ENCODE measurements at regions not wholly inside any gene's neighbourhood (a gene's known extent, or its start where the extent isn't known, plus 50 kb on each side); places are given as distances from the start of the nearest gene placed in this dataset.
"Not testable (repeated sequence)": the region's sequence is repeated elsewhere in the genome, so short reads cannot be mapped to it uniquely, and the experiment has no call there.

GRCh38 chr20:6698056-6698455 lies 69.4 kb upstream of the BMP2 start:
- Histone ChIP-seq H3K4me3 (no peak overlapping the region), H3K27ac (no peak overlapping the region), H3K36me3 (no peaks in the 10 kb centered on the region), H3K4me1 (peaks cover 16% of the 10 kb centered on the region), H3K27me3 (no peaks in the 10 kb centered on the region), H3K9me3 (no peaks in the 10 kb centered on the region)
- TF ChIP-seq EP300 (IDR thresholded peaks at IDR 0.05): no peak
- TF ChIP-seq POLR2A (IDR thresholded peaks at IDR 0.05): no peak
- TF ChIP-seq, protein P1, sequence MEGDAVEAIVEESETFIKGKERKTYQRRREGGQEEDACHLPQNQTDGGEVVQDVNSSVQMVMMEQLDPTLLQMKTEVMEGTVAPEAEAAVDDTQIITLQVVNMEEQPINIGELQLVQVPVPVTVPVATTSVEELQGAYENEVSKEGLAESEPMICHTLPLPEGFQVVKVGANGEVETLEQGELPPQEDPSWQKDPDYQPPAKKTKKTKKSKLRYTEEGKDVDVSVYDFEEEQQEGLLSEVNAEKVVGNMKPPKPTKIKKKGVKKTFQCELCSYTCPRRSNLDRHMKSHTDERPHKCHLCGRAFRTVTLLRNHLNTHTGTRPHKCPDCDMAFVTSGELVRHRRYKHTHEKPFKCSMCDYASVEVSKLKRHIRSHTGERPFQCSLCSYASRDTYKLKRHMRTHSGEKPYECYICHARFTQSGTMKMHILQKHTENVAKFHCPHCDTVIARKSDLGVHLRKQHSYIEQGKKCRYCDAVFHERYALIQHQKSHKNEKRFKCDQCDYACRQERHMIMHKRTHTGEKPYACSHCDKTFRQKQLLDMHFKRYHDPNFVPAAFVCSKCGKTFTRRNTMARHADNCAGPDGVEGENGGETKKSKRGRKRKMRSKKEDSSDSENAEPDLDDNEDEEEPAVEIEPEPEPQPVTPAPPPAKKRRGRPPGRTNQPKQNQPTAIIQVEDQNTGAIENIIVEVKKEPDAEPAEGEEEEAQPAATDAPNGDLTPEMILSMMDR (IDR thresholded peaks at IDR 0.05): no peak
- TF ChIP-seq POLR2AphosphoS5 (IDR thresholded peaks at IDR 0.05): no peak
- DNase-seq (ENCODE audit: low spot score in 2 of 2): no peak
- WGBS: 61% methylated on average over 6 of the region's 6 CpGs

DNA sequence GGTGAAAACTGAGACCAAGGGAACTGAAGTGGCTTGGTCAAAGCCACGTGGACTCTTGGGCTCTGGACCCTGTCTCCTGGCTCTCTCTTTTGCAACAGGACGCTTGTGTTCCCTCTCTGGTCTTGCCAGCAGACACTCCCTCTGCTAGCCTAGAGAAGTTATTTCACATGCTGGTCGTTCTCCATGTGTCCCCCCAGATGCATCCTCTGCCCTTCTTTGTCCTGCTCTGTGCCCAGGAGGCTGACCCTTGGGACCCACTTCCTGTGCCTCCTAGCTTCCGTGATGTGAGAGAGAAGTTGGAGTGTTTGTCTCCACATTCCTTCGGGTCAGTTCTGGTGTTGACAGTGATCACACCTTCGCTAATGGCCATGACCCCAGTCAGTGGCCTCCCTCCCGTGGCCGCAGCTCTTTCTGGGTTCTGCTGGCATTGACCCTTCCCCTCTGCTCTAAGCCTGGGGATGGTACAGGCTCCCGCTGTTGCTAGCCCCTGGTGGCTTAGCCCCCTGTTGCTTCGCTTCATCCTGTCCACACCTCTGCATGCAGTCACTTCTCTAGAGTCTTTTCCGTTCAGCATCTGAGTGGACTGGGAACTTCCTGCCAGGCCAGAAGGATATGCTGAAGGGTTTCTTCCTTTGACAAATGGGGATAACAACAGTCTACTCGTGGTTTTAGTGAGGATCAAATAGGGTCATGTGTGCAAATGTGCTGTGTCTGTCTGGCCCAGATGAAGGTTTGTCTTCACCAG lies 70.1 kb upstream of the BMP2 start:
- Histone ChIP-seq H3K36me3 (no peaks in the 10 kb centered on the region), H3K27me3 (no peaks in the 10 kb centered on the region), H3K27ac (no peak overlapping the region), H3K4me3 (no peak overlapping the region), H3K9me3 (no peaks in the 10 kb centered on the region), H3K4me1 (peaks cover 16% of the 10 kb centered on the region)
- no peak for DNase-seq (ENCODE audit: low spot score in 2 of 2)
- TF ChIP-seq POLR2A (IDR thresholded peaks at IDR 0.05): no peak
- no peak for TF ChIP-seq POLR2AphosphoS5 (IDR thresholded peaks at IDR 0.05)
- TF ChIP-seq EP300 (IDR thresholded peaks at IDR 0.05): no peak
- TF ChIP-seq, protein P1 (IDR thresholded peaks at IDR 0.05): no peak
- 87% methylated on average over 12 of the region's 12 CpGs for WGBS

- Histone ChIP-seq H3K4me1 (peaks cover 10% of the 10 kb centered on the region), H3K27me3 (no peaks in the 10 kb centered on the region), H3K27ac (no peak overlapping the region), H3K9me3 (no peaks in the 10 kb centered on the region), H3K4me3 (no peak overlapping the region), H3K36me3 (no peaks in the 10 kb centered on the region)
- no peak for DNase-seq (ENCODE audit: low spot score in 2 of 2)
- 90% methylated on average over 4 of the region's 4 CpGs for WGBS
- no peak for TF ChIP-seq POLR2A (IDR thresholded peaks at IDR 0.05)
- TF ChIP-seq, protein P1 (IDR thresholded peaks at IDR 0.05): no peak
- no peak for TF ChIP-seq POLR2AphosphoS5 (IDR thresholded peaks at IDR 0.05)
- TF ChIP-seq EP300 (IDR thresholded peaks at IDR 0.05): no peak
Observed at GRCh38 chr20:6696001-6696400, 71.5 kb upstream of the BMP2 start.

GRCh38 chr20:6693808-6694198 lies 73.7 kb upstream of the BMP2 start:
- not testable (repeated sequence) for H3K27ac ChIP-seq, H3K9me3 ChIP-seq, H3K36me3 ChIP-seq

GRCh38 chr20:6693178-6693807 lies 74.2 kb upstream of the BMP2 start:
- Histone ChIP-seq H3K36me3 (no peaks in the 10 kb centered on the region), H3K9me3 (no peaks in the 10 kb centered on the region), H3K4me3 (no peak overlapping the region), H3K27ac (no peak overlapping the region), H3K4me1 (peaks cover 5% of the 10 kb centered on the region), H3K27me3 (no peaks in the 10 kb centered on the region)
- DNase-seq (ENCODE audit: low spot score in 2 of 2): no peak
- no peak for TF ChIP-seq EP300 (IDR thresholded peaks at IDR 0.05)
- TF ChIP-seq, protein P1 (IDR thresholded peaks at IDR 0.05): no peak
- TF ChIP-seq POLR2AphosphoS5 (IDR thresholded peaks at IDR 0.05): no peak
- no peak for TF ChIP-seq POLR2A (IDR thresholded peaks at IDR 0.05)
- WGBS: 51% methylated on average over 7 of the region's 7 CpGs

More at GRCh38 chr20:6693808-6694198, 73.7 kb upstream of the BMP2 start:
- DNase-seq (ENCODE audit: low spot score in 2 of 2); H3K4me1 ChIP-seq; H3K4me3 ChIP-seq; H3K27me3 ChIP-seq: not testable (repeated sequence)
- WGBS: 84% methylated on average over 3 of the region's 3 CpGs

All from suprapubic skin (tissue), 4 donors.